SK-N-SH (cell line): ENCODE measurements at regions not wholly inside any gene's neighbourhood (a gene's known extent, or its start where the extent isn't known, plus 50 kb on each side); places are given as distances from the start of the nearest gene placed in this dataset.

Source experiments
- CTCF ChIA-PET: fragments of 300-600, 350-600 bp; formaldehyde crosslinking; extraction: SDS; loops from one replicate; lab custom pipeline; 2021; lab: Yijun Ruan, JAX
- POLR2A ChIA-PET: fragments of 350-600 bp; sonication (Branson Sonifier 250); formaldehyde crosslinking; extraction: SDS; loops from one replicate; lab custom pipeline; 2020; ENCODE audit warnings: antibody characterized with exemption, inconsistent platforms; lab: Yijun Ruan, JAX
- DNase-seq: peaks from one replicate; pipeline ENCODE4 v3.0.0; 2012
- H2AFZ ChIP-seq: fragments of 200-600 bp; sonication (generic); 2 replicates; pipeline ENCODE4 v1.8.1; 2016; ENCODE audit warnings: antibody characterized with exemption, mild to moderate bottlenecking, low read depth
- H3F3A ChIP-seq: fragments of 200-600 bp; sonication (generic); replicated peaks from 2 replicates; pipeline ENCODE3; 2016; ENCODE audit warnings: antibody characterized with exemption, mild to moderate bottlenecking; ENCODE audit not compliant: insufficient read depth
- H3K27ac ChIP-seq, 2 experiments: fragments of 200-500 bp in 1 of 2; fragments of 200-600 bp in 1 of 2; sonication (Bioruptor generic) in 1 of 2; sonication (generic), shearing (Covaris generic) in 1 of 2; 2 replicates each; pipeline versions ENCODE4 v1.5.1 to v1.6.1; 2014 to 2016; ENCODE audit warnings: low read depth in 2 of 2, inconsistent platforms in 1 of 2, low read length in 1 of 2, mild to moderate bottlenecking in 1 of 2, mixed read lengths in 1 of 2
- H3K27me3 ChIP-seq: fragments of 200-600 bp; sonication (generic), shearing (Covaris generic); 2 replicates; pipeline ENCODE4 v1.6.1; 2016; ENCODE audit warnings: mixed run types; ENCODE audit not compliant: insufficient read depth
- H3K36me3 ChIP-seq, 2 experiments: fragments of 200-500 bp in 1 of 2; fragments of 200-600 bp in 1 of 2; sonication (Bioruptor generic) in 1 of 2; sonication (generic) in 1 of 2; replicated peaks in 1 of 2; 2 replicates each; pipeline versions ENCODE3 to v1.5.1; 2014 to 2016; ENCODE audit warnings: low read length in 1 of 2, mild to moderate bottlenecking in 1 of 2; ENCODE audit not compliant: insufficient read depth in 2 of 2, control insufficient read depth in 1 of 2
- H3K4me1 ChIP-seq, 2 experiments: fragments of 200-500 bp in 1 of 2; fragments of 200-600 bp in 1 of 2; sonication (Bioruptor generic) in 1 of 2; sonication (generic), shearing (Covaris generic) in 1 of 2; 2 replicates each; pipeline versions ENCODE4 v1.5.1 to v1.6.1; 2014 to 2016; ENCODE audit warnings: low read depth in 1 of 2, low read length in 1 of 2, mixed run types in 1 of 2; ENCODE audit not compliant: insufficient read depth in 2 of 2, control insufficient read depth in 1 of 2
- H3K4me2 ChIP-seq: fragments of 200-600 bp; sonication (generic), shearing (Covaris generic); 2 replicates; pipeline ENCODE4 v1.6.1; 2017; ENCODE audit warnings: mixed run types
- H3K4me3 ChIP-seq, 2 experiments: fragments of 200-500 bp in 1 of 2; fragments of 200-600 bp in 1 of 2; sonication (Bioruptor generic) in 1 of 2; sonication (generic), shearing (Covaris generic) in 1 of 2; 2 replicates each; pipeline versions ENCODE4 v1.5.1 to v1.8.1; 2014 to 2016; ENCODE audit warnings: low read depth in 2 of 2, inconsistent platforms in 1 of 2, low read length in 1 of 2, mild to moderate bottlenecking in 1 of 2, mixed read lengths in 1 of 2, moderate library complexity in 1 of 2
- H3K79me2 ChIP-seq: fragments of 200-600 bp; sonication (generic); 2 replicates; pipeline ENCODE4 v1.8.1; 2017; ENCODE audit warnings: mild to moderate bottlenecking; ENCODE audit not compliant: insufficient read depth
- H3K9ac ChIP-seq: fragments of 200-600 bp; sonication (generic); 2 replicates; pipeline ENCODE4 v1.6.1; 2017; ENCODE audit warnings: mixed run types
- H3K9me2 ChIP-seq: fragments of 200-600 bp; sonication (generic); 2 replicates; pipeline ENCODE4 v1.6.1; 2017; ENCODE audit warnings: mixed run types
- H3K9me3 ChIP-seq: fragments of 200-600 bp; sonication (generic); 2 replicates; pipeline ENCODE4 v1.6.1; 2017; ENCODE audit warnings: mixed run types, mild to moderate bottlenecking, moderate library complexity
- H4K20me1 ChIP-seq: fragments of 200-600 bp; sonication (generic); 2 replicates; pipeline ENCODE4 v1.6.1; 2017; ENCODE audit warnings: mild to moderate bottlenecking, mixed run types; ENCODE audit not compliant: insufficient read depth
- CTCF ChIP-seq: fragments of 200-600 bp; sonication (generic); IDR thresholded peaks from 2 replicates; pipeline ENCODE4 v1.6.1; 2017; ENCODE audit warnings: antibody characterized with exemption, mild to moderate bottlenecking, moderate library complexity
- EP300 ChIP-seq, 2 experiments: IDR thresholded peaks; 2 replicates each; pipeline versions ENCODE4 v1.4.0 to v1.6.1; 2012; ENCODE audit warnings: borderline replicate concordance in 1 of 2, low read depth in 1 of 2, low read length in 1 of 2
- FOSL2 ChIP-seq: IDR thresholded peaks from 2 replicates; pipeline ENCODE4 v1.4.0; 2012; ENCODE audit warnings: low read depth, mild to moderate bottlenecking, moderate library complexity, borderline replicate concordance
- FOXJ3 ChIP-seq: sonication (generic); formaldehyde crosslinking; IDR thresholded peaks from 2 replicates; pipeline ENCODE4 v1.5.1; 2020; ENCODE audit warnings: mild to moderate bottlenecking, missing genetic modification reagents
- IRF3 ChIP-seq: fragments of 150-350 bp; IDR thresholded peaks from 2 replicates; pipeline ENCODE4 v1.6.1; 2016; ENCODE audit warnings: mild to moderate bottlenecking, low read depth, low read length
- JUND ChIP-seq: IDR thresholded peaks from 2 replicates; pipeline ENCODE4 v1.4.0; 2012
- MXI1 ChIP-seq: IDR thresholded peaks from 2 replicates; pipeline ENCODE4 v1.6.1; 2012; ENCODE audit warnings: mild to moderate bottlenecking, low read depth, low read length, improper control_type of control experiment
- NRF1 ChIP-seq: IDR thresholded peaks from 2 replicates; pipeline ENCODE4 v1.6.1; 2012; ENCODE audit warnings: low read depth, mild to moderate bottlenecking, low read length
- POLR2AphosphoS5 ChIP-seq: IDR thresholded peaks from 2 replicates; pipeline ENCODE4 v1.6.1; 2012; ENCODE audit warnings: low read depth, low read length
- RAD21 ChIP-seq: IDR thresholded peaks from 2 replicates; pipeline ENCODE4 v1.6.1; 2012; ENCODE audit warnings: mild to moderate bottlenecking, low read length
- RCOR1 ChIP-seq: fragments of 150-350 bp; IDR thresholded peaks from 2 replicates; pipeline ENCODE4 v1.6.1; 2017; ENCODE audit warnings: antibody characterized with exemption, low read length
- RFX5 ChIP-seq: IDR thresholded peaks from 2 replicates; pipeline ENCODE4 v1.6.1; 2012; ENCODE audit warnings: mild to moderate bottlenecking, improper control_type of control experiment, low read length
- RXRA ChIP-seq: IDR thresholded peaks from 2 replicates; pipeline ENCODE4 v1.4.0; 2012; ENCODE audit warnings: low read depth, mild to moderate bottlenecking, borderline replicate concordance
- SIN3A ChIP-seq: IDR thresholded peaks from 2 replicates; pipeline ENCODE4 v1.6.1; 2012; ENCODE audit warnings: low read depth, mild to moderate bottlenecking, low read length, moderate library complexity, borderline replicate concordance
- TAF1 ChIP-seq: IDR thresholded peaks from 2 replicates; pipeline ENCODE4 v1.6.1; 2012; ENCODE audit warnings: low read depth, mild to moderate bottlenecking, low read length, moderate library complexity, borderline replicate concordance
- TEAD4 ChIP-seq: IDR thresholded peaks from 2 replicates; pipeline ENCODE4 v1.4.0; 2012; ENCODE audit warnings: mild to moderate bottlenecking, borderline replicate concordance; ENCODE audit not compliant: insufficient read depth
- WGBS: methylation state at CpG from one replicate; pipeline ENCODE4 v1.1.6; 2017; ENCODE audit warnings: low lambda C conversion rate; 5-methylcytosine and 5-hydroxymethylcytosine counted together
- TF ChIP-seq, protein P1 (sequence below): IDR thresholded peaks from 2 replicates; pipeline ENCODE4 v1.4.0; 2012; ENCODE audit warnings: low read depth
- TF ChIP-seq, protein P2 (sequence below): IDR thresholded peaks from 2 replicates; pipeline ENCODE4 v1.4.0; 2012; ENCODE audit warnings: low read depth, borderline replicate concordance
- TF ChIP-seq, protein P3 (sequence below): IDR thresholded peaks from 2 replicates; pipeline ENCODE4 v1.6.1; 2012; ENCODE audit warnings: mild to moderate bottlenecking, low read depth, low read length, moderate library complexity

DNA sequence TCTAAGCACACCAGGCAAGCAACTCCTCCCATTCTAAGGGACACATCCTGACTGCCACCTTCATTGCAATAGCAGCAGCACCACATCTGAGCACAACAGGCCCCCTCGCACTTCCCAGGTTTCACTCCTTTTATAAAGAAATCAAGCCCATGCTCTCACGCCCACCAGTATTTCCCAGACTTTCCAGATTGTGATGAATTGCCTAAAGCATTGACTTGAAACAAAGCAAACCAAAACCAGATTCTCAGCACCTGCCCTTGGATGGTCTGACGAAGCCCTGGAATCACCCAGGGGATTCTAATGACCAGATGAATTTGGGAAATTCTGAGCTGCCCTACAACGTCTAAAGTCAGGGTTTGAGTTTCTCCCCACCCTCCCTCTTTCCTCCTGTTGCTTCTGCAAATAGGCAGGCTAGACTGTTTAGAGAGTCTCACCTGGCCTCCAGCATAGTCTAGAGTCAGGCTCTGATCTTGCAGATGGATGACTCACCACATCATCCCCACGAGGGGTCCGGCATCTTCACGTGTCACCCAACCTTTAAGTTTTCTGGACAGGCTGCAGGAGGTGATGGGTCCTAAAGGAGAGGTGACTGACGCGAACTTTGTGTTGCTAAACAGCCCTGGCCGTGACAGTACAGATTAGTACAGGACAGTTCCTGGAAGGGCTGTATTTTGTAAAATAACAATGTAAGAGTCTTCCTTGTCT lies 198.0 kb downstream of the SKIDA1 start:
- TF ChIP-seq RCOR1 (no peak), TAF1 (no peak), MXI1 (no peak), CTCF (no peak), SIN3A (no peak), JUND (no peak), POLR2AphosphoS5 (no peak), RAD21 (no peak), IRF3 (no peak), TEAD4 (no peak), EP300 (IDR thresholded peaks at IDR 0.05; ENCODE audit: borderline replicate concordance in 1 of 2, low read depth in 1 of 2, low read length in 1 of 2) (no peak), RFX5 (no peak), FOSL2 (no peak), RXRA (no peak), NRF1 (no peak), FOXJ3 (CRISPR knock-in tag) (no peak)
- TF ChIP-seq, protein P1, sequence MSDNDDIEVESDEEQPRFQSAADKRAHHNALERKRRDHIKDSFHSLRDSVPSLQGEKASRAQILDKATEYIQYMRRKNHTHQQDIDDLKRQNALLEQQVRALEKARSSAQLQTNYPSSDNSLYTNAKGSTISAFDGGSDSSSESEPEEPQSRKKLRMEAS: no peak
- TF ChIP-seq, protein P2, sequence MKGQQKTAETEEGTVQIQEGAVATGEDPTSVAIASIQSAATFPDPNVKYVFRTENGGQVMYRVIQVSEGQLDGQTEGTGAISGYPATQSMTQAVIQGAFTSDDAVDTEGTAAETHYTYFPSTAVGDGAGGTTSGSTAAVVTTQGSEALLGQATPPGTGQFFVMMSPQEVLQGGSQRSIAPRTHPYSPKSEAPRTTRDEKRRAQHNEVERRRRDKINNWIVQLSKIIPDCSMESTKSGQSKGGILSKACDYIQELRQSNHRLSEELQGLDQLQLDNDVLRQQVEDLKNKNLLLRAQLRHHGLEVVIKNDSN: no peak
- TF ChIP-seq, protein P3, sequence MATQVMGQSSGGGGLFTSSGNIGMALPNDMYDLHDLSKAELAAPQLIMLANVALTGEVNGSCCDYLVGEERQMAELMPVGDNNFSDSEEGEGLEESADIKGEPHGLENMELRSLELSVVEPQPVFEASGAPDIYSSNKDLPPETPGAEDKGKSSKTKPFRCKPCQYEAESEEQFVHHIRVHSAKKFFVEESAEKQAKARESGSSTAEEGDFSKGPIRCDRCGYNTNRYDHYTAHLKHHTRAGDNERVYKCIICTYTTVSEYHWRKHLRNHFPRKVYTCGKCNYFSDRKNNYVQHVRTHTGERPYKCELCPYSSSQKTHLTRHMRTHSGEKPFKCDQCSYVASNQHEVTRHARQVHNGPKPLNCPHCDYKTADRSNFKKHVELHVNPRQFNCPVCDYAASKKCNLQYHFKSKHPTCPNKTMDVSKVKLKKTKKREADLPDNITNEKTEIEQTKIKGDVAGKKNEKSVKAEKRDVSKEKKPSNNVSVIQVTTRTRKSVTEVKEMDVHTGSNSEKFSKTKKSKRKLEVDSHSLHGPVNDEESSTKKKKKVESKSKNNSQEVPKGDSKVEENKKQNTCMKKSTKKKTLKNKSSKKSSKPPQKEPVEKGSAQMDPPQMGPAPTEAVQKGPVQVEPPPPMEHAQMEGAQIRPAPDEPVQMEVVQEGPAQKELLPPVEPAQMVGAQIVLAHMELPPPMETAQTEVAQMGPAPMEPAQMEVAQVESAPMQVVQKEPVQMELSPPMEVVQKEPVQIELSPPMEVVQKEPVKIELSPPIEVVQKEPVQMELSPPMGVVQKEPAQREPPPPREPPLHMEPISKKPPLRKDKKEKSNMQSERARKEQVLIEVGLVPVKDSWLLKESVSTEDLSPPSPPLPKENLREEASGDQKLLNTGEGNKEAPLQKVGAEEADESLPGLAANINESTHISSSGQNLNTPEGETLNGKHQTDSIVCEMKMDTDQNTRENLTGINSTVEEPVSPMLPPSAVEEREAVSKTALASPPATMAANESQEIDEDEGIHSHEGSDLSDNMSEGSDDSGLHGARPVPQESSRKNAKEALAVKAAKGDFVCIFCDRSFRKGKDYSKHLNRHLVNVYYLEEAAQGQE: no peak
- TF ChIP-seq, all 33 proteins: peak for 0
- H3K79me2 ChIP-seq: no peaks in the 10 kb centered on the region
- H3K4me2 ChIP-seq: no peak overlapping the region
- H3K27ac ChIP-seq: no peak overlapping the region
- ChIA-PET CTCF (no interaction called here), POLR2A (no interaction called here)
- no peaks in the 10 kb centered on the region for H3K36me3 ChIP-seq
- no peak overlapping the region for H2AFZ ChIP-seq
- H3K27me3 ChIP-seq: no peaks in the 10 kb centered on the region
- DNase-seq: no peak
- peaks cover 6% of the 10 kb centered on the region for H3F3A ChIP-seq
- H3K4me1 ChIP-seq: no peaks in the 10 kb centered on the region; a peak in 1 of 4 replicates
- no peaks in the 10 kb centered on the region for H4K20me1 ChIP-seq
- no peaks in the 10 kb centered on the region for H3K9me3 ChIP-seq
- whole genome bisulfite sequencing: 68% methylated on average over 10 of the region's 10 CpGs
- no peak overlapping the region for H3K4me3 ChIP-seq
- H3K9ac ChIP-seq: no peak overlapping the region
- no peaks in the 10 kb centered on the region for H3K9me2 ChIP-seq
